ENCODE measurements at regions not wholly inside any gene's neighbourhood (a gene's known extent, or its start where the extent isn't known, plus 50 kb on each side); places are given as distances from the start of the nearest gene placed in this dataset.

- H3K27me3 ChIP-seq: peaks cover 0 to 5% (median 0%) of the 10 kb centered on the region in 4 donors
- H3K27ac ChIP-seq: no peak overlapping the region
- peaks cover 0 to 6% (median 0%) of the 10 kb centered on the region in 3 donors for H3K4me1 ChIP-seq
- H3K9me3 ChIP-seq: no peaks in the 10 kb centered on the region
- WGBS, 2 donors: 6 to 21% methylated on average over 3 of the region's 3 CpGs
- DNase-seq: no peak
- intact Hi-C loops (cut with DNase I): no loop called here
- no peak overlapping the region for H3K4me3 ChIP-seq
- no peaks in the 10 kb centered on the region for H3K36me3 ChIP-seq
- TF ChIP-seq POLR2A (IDR thresholded peaks at IDR 0.05): no peak
- TF ChIP-seq CTCF (IDR thresholded peaks at IDR 0.05): no peak
Measured at GRCh38 chr2:220090050-220090449, 462.6 kb downstream of the SLC4A3 start.

GRCh38 chr2:220096406-220096805 lies 469.0 kb downstream of the SLC4A3 start:
- TF ChIP-seq CTCF (IDR thresholded peaks at IDR 0.05) (no peak), POLR2A (IDR thresholded peaks at IDR 0.05) (no peak)
- intact Hi-C loops (cut with DNase I): no loop called here
- Histone ChIP-seq H3K27me3 (peaks cover 0 to 12% (median 0%) of the 10 kb centered on the region in 4 donors), H3K9me3 (no peaks in the 10 kb centered on the region), H3K4me3 (no peak overlapping the region), H3K27ac (no peak overlapping the region), H3K4me1 (no peaks in the 10 kb centered on the region), H3K36me3 (no peaks in the 10 kb centered on the region)
- WGBS, 2 donors: 48 to 61% methylated on average over 2 of the region's 2 CpGs
- no peak for DNase-seq

- H3K9me3 ChIP-seq: no peaks in the 10 kb centered on the region
- intact Hi-C loops (cut with DNase I): no loop called here
- 69 to 77% methylated on average over 2 to 6 of the region's 6 CpGs for WGBS, 2 donors
- no peak overlapping the region for H3K4me3 ChIP-seq
- no peaks in the 10 kb centered on the region for H3K36me3 ChIP-seq
- no peaks in the 10 kb centered on the region for H3K27me3 ChIP-seq
- no peak overlapping the region for H3K27ac ChIP-seq
- peaks cover 0 to 19% (median 0%) of the 10 kb centered on the region in 3 donors for H3K4me1 ChIP-seq
- no peak for DNase-seq
- TF ChIP-seq CTCF (IDR thresholded peaks at IDR 0.05): no peak
- no peak for TF ChIP-seq POLR2A (IDR thresholded peaks at IDR 0.05)
Measured at GRCh38 chr2:220101980-220102379, 474.6 kb downstream of the SLC4A3 start.

- H3K4me1 ChIP-seq: peaks cover 0 to 19% (median 0%) of the 10 kb centered on the region in 3 donors
- H3K36me3 ChIP-seq: no peaks in the 10 kb centered on the region
- no peaks in the 10 kb centered on the region for H3K9me3 ChIP-seq
- 82 to 92% methylated on average over 2 of the region's 2 CpGs for WGBS, 2 donors
- no peak overlapping the region for H3K27ac ChIP-seq
- H3K27me3 ChIP-seq: no peaks in the 10 kb centered on the region
- TF ChIP-seq POLR2A (IDR thresholded peaks at IDR 0.05) (no peak), CTCF (IDR thresholded peaks at IDR 0.05) (no peak)
- no peak for DNase-seq
- intact Hi-C loops (cut with DNase I): no loop called here
- H3K4me3 ChIP-seq: no peak overlapping the region
Measured at GRCh38 chr2:220103596-220103995, 476.2 kb downstream of the SLC4A3 start.

- H3K4me1 ChIP-seq: peaks cover 0 to 19% (median 0%) of the 10 kb centered on the region in 3 donors
- H3K27me3 ChIP-seq: no peaks in the 10 kb centered on the region
- intact Hi-C loops (cut with DNase I): no loop called here
- H3K27ac ChIP-seq: no peak overlapping the region
- TF ChIP-seq POLR2A (IDR thresholded peaks at IDR 0.05) (no peak), CTCF (IDR thresholded peaks at IDR 0.05) (peak in 2 of 6 experiments; percentile 9 to 35)
- H3K4me3 ChIP-seq: no peak overlapping the region
- WGBS, 2 donors: 10 to 22% methylated on average over 3 to 4 of the region's 7 CpGs
- no peak for DNase-seq
- H3K9me3 ChIP-seq: no peaks in the 10 kb centered on the region
- no peaks in the 10 kb centered on the region for H3K36me3 ChIP-seq
Measured at GRCh38 chr2:220104871-220105351, 477.5 kb downstream of the SLC4A3 start.
